Ishikawa (cell line): ENCODE measurements at regions not wholly inside any gene's neighbourhood (a gene's known extent, or its start where the extent isn't known, plus 50 kb on each side); places are given as distances from the start of the nearest gene placed in this dataset.

Source experiments
- EP300 ChIP-seq: IDR thresholded peaks from 2 replicates; pipeline ENCODE4 v1.6.1; 2012; ENCODE audit warnings: borderline replicate concordance
- RAD21 ChIP-seq: IDR thresholded peaks from 2 replicates; pipeline ENCODE4 v1.6.1; 2012; ENCODE audit warnings: low read depth
- YY1 ChIP-seq: IDR thresholded peaks from 2 replicates; pipeline ENCODE4 v1.6.1; 2012; ENCODE audit warnings: low read depth

- no peak for TF ChIP-seq YY1
- TF ChIP-seq EP300, result no peak
- TF ChIP-seq RAD21, result no peak
These were observed 404.5 kb downstream of the FUT8 start for GRCh38 chr14:65817011-65817410.
